GM12874 (cell line): ENCODE measurements at regions not wholly inside any gene's neighbourhood (a gene's known extent, or its start where the extent isn't known, plus 50 kb on each side); places are given as distances from the start of the nearest gene placed in this dataset.

ENCODE experiments used
- TF ChIP-seq, protein P1 (sequence below): IDR thresholded peaks from 2 replicates; pipeline ENCODE4 v1.5.1; 2011; ENCODE audit warnings: low read depth, mild to moderate bottlenecking, control low read depth, low read length, moderate library complexity; ENCODE audit not compliant: insufficient read depth

- TF ChIP-seq, protein P1, sequence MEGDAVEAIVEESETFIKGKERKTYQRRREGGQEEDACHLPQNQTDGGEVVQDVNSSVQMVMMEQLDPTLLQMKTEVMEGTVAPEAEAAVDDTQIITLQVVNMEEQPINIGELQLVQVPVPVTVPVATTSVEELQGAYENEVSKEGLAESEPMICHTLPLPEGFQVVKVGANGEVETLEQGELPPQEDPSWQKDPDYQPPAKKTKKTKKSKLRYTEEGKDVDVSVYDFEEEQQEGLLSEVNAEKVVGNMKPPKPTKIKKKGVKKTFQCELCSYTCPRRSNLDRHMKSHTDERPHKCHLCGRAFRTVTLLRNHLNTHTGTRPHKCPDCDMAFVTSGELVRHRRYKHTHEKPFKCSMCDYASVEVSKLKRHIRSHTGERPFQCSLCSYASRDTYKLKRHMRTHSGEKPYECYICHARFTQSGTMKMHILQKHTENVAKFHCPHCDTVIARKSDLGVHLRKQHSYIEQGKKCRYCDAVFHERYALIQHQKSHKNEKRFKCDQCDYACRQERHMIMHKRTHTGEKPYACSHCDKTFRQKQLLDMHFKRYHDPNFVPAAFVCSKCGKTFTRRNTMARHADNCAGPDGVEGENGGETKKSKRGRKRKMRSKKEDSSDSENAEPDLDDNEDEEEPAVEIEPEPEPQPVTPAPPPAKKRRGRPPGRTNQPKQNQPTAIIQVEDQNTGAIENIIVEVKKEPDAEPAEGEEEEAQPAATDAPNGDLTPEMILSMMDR: no peak
These were observed 276.7 kb downstream of the PSAT1 start for GRCh38 chr9:78573669-78574068.

- TF ChIP-seq, protein P1: no peak
These were observed 277.6 kb downstream of the PSAT1 start for GRCh38 chr9:78574354-78575045.

GRCh38 chr9:78575081-78575480, 278.2 kb downstream of the PSAT1 start:
- TF ChIP-seq, protein P1: no peak

DNA sequence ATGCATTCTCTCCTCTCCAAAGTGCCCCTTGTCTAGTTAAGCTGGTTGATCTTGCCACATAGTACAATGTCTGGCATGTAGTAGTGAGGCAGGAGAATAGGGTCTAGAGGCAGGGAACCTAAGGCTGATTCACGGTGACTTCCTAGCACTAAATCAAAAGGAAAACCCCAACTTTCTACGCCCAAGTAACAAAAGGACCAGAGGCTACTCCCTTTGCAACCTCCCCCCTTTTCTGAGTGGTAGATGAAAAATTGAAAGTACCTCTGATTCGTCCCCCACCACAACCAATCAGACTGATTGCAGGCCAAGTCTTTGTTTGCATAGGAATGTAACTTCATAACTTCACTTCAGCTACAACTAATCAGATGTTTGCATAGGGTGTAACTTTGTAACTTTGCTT, 278.8 kb downstream of the PSAT1 start:
- TF ChIP-seq, protein P1: no peak

GRCh38 chr9:78577156-78577906, 280.4 kb downstream of the PSAT1 start:
- TF ChIP-seq, protein P1: no peak

GRCh38 chr9:78578072-78578471, 281.1 kb downstream of the PSAT1 start:
- TF ChIP-seq, protein P1: no peak

GRCh38 chr9:78582821-78583220, 285.9 kb downstream of the PSAT1 start:
- TF ChIP-seq, protein P1: no peak
